ENCODE measurements at regions not wholly inside any gene's neighbourhood (a gene's known extent, or its start where the extent isn't known, plus 50 kb on each side); places are given as distances from the start of the nearest gene placed in this dataset.

DNA sequence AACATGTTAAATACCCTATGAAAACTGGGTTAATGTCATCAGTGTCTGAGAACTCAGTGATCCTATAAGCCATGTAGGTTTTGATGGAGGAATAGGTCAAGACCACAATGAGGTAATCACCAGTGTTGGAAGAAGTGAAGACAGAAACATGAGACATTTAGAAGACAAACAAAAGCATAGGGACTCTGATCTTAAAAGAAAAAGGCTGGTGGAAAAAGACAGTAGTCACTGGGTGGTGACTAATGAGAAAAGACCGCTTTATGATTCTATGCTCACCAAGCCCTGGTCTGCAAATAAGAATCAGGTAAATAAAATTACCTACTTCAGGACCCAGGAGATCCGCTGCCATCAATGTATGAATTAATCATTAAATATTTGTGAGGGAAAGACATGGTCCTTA, 271.9 kb downstream of the GPD2 start:
- no peak for DNase-seq
- no peaks in the 10 kb centered on the region for H3K9me3 ChIP-seq (ENCODE audit: control insufficient read depth in 1 of 2, low read length in 2 of 2)
- no peak overlapping the region for H3K4me3 ChIP-seq (ENCODE audit: low read length in 2 of 2)
- Mint-ChIP-seq H3K36me3 (no peaks in the 10 kb centered on the region), H3K4me3 (no peak overlapping the region), H3K27ac (no peak overlapping the region), H3K4me1 (no peaks in the 10 kb centered on the region), H3K9me3 (no peaks in the 10 kb centered on the region), H3K27me3 (peaks cover under 1% of the 10 kb centered on the region in 2 donors)
- intact Hi-C loops (cut with micrococcal nuclease), result no loop called here
- no peak overlapping the region for H3K27ac ChIP-seq (ENCODE audit: low read depth, low read length)
- H3K27me3 ChIP-seq (ENCODE audit: insufficient read depth, low read length), result no peaks in the 10 kb centered on the region
- no peaks in the 10 kb centered on the region for H3K36me3 ChIP-seq (ENCODE audit: insufficient read depth, low read length)
- no peaks in the 10 kb centered on the region for H3K4me1 ChIP-seq (ENCODE audit: insufficient read depth, low read length)
- ChIA-PET CTCF (ENCODE audit: partially characterized antibody) (no interaction called here), POLR2A (ENCODE audit: partially characterized antibody) (no interaction called here)

DNA sequence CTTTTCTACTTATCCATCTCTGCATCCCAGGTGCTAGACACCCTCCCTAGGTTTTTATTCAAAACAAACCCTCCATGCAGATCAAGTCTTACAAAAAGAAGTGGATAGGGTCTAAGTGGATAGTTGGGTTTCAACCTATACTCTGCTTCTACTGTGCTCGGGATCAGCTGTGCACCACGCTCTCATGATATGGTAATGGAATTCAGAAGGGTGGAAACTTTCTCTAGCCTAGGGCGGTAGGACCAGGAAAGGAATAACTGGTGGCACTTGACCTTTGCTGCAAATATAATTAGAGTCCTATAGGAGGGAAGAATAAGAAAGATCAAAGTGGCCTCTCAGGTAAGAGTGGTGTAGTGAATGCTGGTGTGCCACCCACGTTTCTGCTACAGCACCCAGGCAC, 272.9 kb downstream of the GPD2 start:
- Mint-ChIP-seq H3K4me3 (no peak overlapping the region), H3K27ac (no peak overlapping the region)

DNA sequence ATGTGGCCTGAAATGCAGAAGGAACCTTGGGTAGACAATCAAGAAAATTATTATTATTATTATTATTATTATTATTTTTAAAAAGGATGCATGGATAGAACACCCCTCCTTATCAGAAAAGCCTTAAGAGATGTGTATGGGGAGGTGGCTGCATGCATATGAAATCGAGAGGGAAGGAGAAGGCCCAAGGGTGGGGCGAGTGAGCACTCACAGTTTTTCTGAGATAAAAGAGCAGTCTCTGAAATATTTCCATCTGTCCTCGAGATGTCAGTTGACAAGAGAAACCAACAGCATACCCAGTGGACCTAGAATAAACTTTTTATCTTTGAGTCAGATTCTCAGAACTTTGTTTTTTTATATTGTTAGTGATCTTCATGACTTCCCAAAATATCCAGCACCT, 282.9 kb downstream of the GPD2 start:
- Mint-ChIP-seq H3K9me3 (peaks cover 0 to under 1% (median 0%) of the 10 kb centered on the region in 8 donors), H3K27me3 (peaks cover 4 to 5% of the 10 kb centered on the region in 2 donors), H3K4me3 (no peak overlapping the region), H3K4me1 (no peaks in the 10 kb centered on the region), H3K27ac (no peak overlapping the region), H3K36me3 (no peaks in the 10 kb centered on the region)
- no peak overlapping the region for H3K27ac ChIP-seq (ENCODE audit: low read depth, low read length)
- H3K36me3 ChIP-seq (ENCODE audit: insufficient read depth, low read length), result no peaks in the 10 kb centered on the region
- no peaks in the 10 kb centered on the region for H3K9me3 ChIP-seq (ENCODE audit: control insufficient read depth in 1 of 2, low read length in 2 of 2)
- ChIA-PET POLR2A (ENCODE audit: partially characterized antibody) (no interaction called here), CTCF (ENCODE audit: partially characterized antibody) (no interaction called here)
- no peak for DNase-seq
- intact Hi-C loops (cut with micrococcal nuclease), result no loop called here
- no peaks in the 10 kb centered on the region for H3K27me3 ChIP-seq (ENCODE audit: insufficient read depth, low read length)
- no peak overlapping the region for H3K4me3 ChIP-seq (ENCODE audit: low read length in 2 of 2)
- no peaks in the 10 kb centered on the region for H3K4me1 ChIP-seq (ENCODE audit: insufficient read depth, low read length)

More for the DNA sequence above, 272.9 kb downstream of the GPD2 start:
- ChIA-PET CTCF (ENCODE audit: partially characterized antibody) (no interaction called here), POLR2A (ENCODE audit: partially characterized antibody) (no interaction called here)
- Histone ChIP-seq H3K27me3 (ENCODE audit: insufficient read depth, low read length) (no peaks in the 10 kb centered on the region), H3K27ac (ENCODE audit: low read depth, low read length) (no peak overlapping the region), H3K36me3 (ENCODE audit: insufficient read depth, low read length) (no peaks in the 10 kb centered on the region), H3K4me1 (ENCODE audit: insufficient read depth, low read length) (no peaks in the 10 kb centered on the region), H3K9me3 (ENCODE audit: control insufficient read depth in 1 of 2, low read length in 2 of 2) (no peaks in the 10 kb centered on the region), H3K4me3 (ENCODE audit: low read length in 2 of 2) (no peak overlapping the region)
- intact Hi-C loops (cut with micrococcal nuclease), result no loop called here
- DNase-seq, result no peak
- Mint-ChIP-seq H3K9me3 (peaks cover 0 to 2% (median 0%) of the 10 kb centered on the region in 8 donors), H3K36me3 (no peaks in the 10 kb centered on the region), H3K4me1 (no peaks in the 10 kb centered on the region), H3K27me3 (peaks cover 4 to 5% of the 10 kb centered on the region in 2 donors)

DNA sequence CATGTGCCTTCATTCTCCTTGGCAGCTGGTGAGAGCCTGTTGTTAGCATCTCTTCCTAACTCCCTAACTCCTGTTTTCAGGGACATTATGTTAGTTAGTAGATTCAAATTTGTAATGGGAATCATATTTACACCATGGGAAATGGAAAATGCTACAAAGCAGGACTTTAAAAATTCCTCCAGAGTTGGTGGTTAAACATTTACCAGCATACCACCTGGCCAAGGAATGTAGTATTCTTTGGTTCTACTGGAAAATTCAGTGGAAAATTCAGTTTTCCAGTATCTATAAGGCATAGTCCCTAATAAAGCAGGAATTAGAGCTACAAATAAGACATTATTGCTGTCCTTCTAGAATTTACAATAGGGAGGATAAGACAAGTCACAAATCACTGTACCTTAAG, 291.7 kb downstream of the GPD2 start:
- H3K4me3 Mint-ChIP-seq, result no peak overlapping the region
- intact Hi-C loops (cut with micrococcal nuclease), result no loop called here
- ChIA-PET CTCF (ENCODE audit: partially characterized antibody) (no interaction called here), POLR2A (ENCODE audit: partially characterized antibody) (no interaction called here)
- Histone ChIP-seq H3K27me3 (ENCODE audit: insufficient read depth, low read length) (no peaks in the 10 kb centered on the region), H3K36me3 (ENCODE audit: insufficient read depth, low read length) (no peaks in the 10 kb centered on the region), H3K9me3 (ENCODE audit: control insufficient read depth in 1 of 2, low read length in 2 of 2) (no peaks in the 10 kb centered on the region), H3K27ac (ENCODE audit: low read depth, low read length) (no peak overlapping the region), H3K4me3 (ENCODE audit: low read length in 2 of 2) (no peak overlapping the region), H3K4me1 (ENCODE audit: insufficient read depth, low read length) (no peaks in the 10 kb centered on the region)
- H3K27me3 Mint-ChIP-seq, result peaks cover 3 to 5% of the 10 kb centered on the region in 2 donors
- no peaks in the 10 kb centered on the region for H3K4me1 Mint-ChIP-seq
- no peaks in the 10 kb centered on the region for H3K36me3 Mint-ChIP-seq
- H3K27ac Mint-ChIP-seq, result no peak overlapping the region
- DNase-seq, result no peak
- H3K9me3 Mint-ChIP-seq, result peaks cover 0 to 2% (median 0%) of the 10 kb centered on the region in 8 donors

DNA sequence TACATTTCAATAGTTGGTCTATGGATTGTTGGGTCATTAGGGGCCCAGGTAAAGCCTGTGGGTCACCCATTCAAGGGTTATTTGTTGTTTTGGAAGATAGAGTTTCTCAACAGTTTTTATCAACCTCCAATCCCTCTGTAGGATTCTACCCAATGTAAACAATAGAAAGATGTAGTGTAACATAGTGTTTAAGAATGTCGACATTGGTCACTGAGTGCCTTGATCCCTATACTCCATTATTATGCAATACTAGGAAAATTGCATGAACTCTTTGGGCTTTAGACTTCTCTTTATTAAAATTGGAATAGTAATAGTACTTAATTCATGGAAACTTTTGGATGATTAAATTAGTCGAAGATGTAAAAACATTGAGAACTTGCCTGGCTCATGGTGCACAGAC, 292.1 kb downstream of the GPD2 start:
- ChIA-PET CTCF (ENCODE audit: partially characterized antibody) (no interaction called here), POLR2A (ENCODE audit: partially characterized antibody) (no interaction called here)
- no peak overlapping the region for H3K27ac ChIP-seq (ENCODE audit: low read depth, low read length)

DNA sequence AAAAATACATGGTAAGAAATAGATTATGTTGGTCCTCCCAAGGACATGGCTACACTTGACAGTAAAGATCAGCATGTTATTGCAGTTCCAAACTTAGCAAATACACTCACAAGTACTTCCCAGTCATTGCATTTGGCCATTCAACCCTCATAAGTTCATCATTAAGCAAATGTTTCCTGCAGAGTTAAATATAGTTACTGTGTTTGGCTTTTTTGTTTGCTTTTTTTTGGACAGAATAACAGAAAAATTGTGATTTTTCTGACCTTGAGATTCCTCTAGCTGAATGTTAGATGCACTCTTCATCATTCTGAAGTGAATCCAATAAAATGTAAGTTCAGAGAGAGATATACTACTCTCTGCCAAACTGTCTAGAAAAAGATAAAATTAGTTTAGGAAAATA, 295.3 kb downstream of the GPD2 start:
- no peaks in the 10 kb centered on the region for H3K36me3 Mint-ChIP-seq
- no peak overlapping the region for H3K4me3 Mint-ChIP-seq
- H3K9me3 ChIP-seq (ENCODE audit: control insufficient read depth in 1 of 2, low read length in 2 of 2), result no peaks in the 10 kb centered on the region
- H3K4me1 Mint-ChIP-seq, result no peaks in the 10 kb centered on the region
- H3K36me3 ChIP-seq (ENCODE audit: insufficient read depth, low read length), result no peaks in the 10 kb centered on the region
- H3K4me1 ChIP-seq (ENCODE audit: insufficient read depth, low read length), result no peaks in the 10 kb centered on the region
- intact Hi-C loops (cut with micrococcal nuclease), result no loop called here
- CTCF ChIA-PET (ENCODE audit: partially characterized antibody), result interaction anchor here (0.6 kb wide), 1 partner anchor 396 kb away, joined by 5 read pairs; no protein-coding TSS in a partner anchor
- H3K27ac ChIP-seq (ENCODE audit: low read depth, low read length), result no peak overlapping the region
- peaks cover 0 to 2% (median 0%) of the 10 kb centered on the region in 8 donors for H3K9me3 Mint-ChIP-seq
- H3K27me3 ChIP-seq (ENCODE audit: insufficient read depth, low read length), result no peaks in the 10 kb centered on the region
- POLR2A ChIA-PET (ENCODE audit: partially characterized antibody), result no interaction called here
- H3K27me3 Mint-ChIP-seq, result no peaks in the 10 kb centered on the region
- H3K27ac Mint-ChIP-seq, result no peak overlapping the region
- no peak for DNase-seq
- no peak overlapping the region for H3K4me3 ChIP-seq (ENCODE audit: low read length in 2 of 2)

More for the DNA sequence above, 292.1 kb downstream of the GPD2 start:
- no peak overlapping the region for H3K4me3 Mint-ChIP-seq
- H3K27me3 Mint-ChIP-seq, result peaks cover 3 to 5% of the 10 kb centered on the region in 2 donors
- H3K4me1 Mint-ChIP-seq, result no peaks in the 10 kb centered on the region
- no peaks in the 10 kb centered on the region for H3K27me3 ChIP-seq (ENCODE audit: insufficient read depth, low read length)
- no peaks in the 10 kb centered on the region for H3K4me1 ChIP-seq (ENCODE audit: insufficient read depth, low read length)
- H3K36me3 Mint-ChIP-seq, result no peaks in the 10 kb centered on the region
- peaks cover 0 to 2% (median 0%) of the 10 kb centered on the region in 8 donors for H3K9me3 Mint-ChIP-seq
- no peak overlapping the region for H3K27ac Mint-ChIP-seq
- no peak overlapping the region for H3K4me3 ChIP-seq (ENCODE audit: low read length in 2 of 2)
- no peaks in the 10 kb centered on the region for H3K36me3 ChIP-seq (ENCODE audit: insufficient read depth, low read length)
- no peaks in the 10 kb centered on the region for H3K9me3 ChIP-seq (ENCODE audit: control insufficient read depth in 1 of 2, low read length in 2 of 2)
- intact Hi-C loops (cut with micrococcal nuclease), result no loop called here
- DNase-seq, result no peak

DNA sequence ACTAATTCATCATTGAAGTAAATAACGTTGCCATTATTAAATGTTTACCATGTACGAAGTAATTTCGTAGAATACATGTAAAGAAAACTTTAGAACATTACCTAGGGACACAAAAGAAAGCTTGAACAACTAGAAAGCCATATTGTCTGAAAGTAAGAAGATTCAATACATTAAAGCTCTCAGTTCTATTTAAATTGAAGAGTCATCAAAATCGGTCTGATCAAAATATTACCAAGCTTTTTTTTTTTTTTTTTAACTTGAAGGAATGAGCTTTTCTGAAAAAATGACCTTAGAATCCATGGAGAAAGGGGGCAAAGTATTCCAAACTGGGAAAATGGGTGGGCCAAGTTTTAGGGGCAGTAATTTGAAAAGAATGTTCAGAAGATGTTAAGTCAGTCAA, 300.8 kb downstream of the GPD2 start:
- Histone ChIP-seq H3K9me3 (ENCODE audit: control insufficient read depth in 1 of 2, low read length in 2 of 2) (no peaks in the 10 kb centered on the region), H3K27me3 (ENCODE audit: insufficient read depth, low read length) (no peaks in the 10 kb centered on the region), H3K27ac (ENCODE audit: low read depth, low read length) (no peak overlapping the region), H3K4me3 (ENCODE audit: low read length in 2 of 2) (no peak overlapping the region), H3K36me3 (ENCODE audit: insufficient read depth, low read length) (no peaks in the 10 kb centered on the region), H3K4me1 (ENCODE audit: insufficient read depth, low read length) (no peaks in the 10 kb centered on the region)
- ChIA-PET CTCF (ENCODE audit: partially characterized antibody) (no interaction called here), POLR2A (ENCODE audit: partially characterized antibody) (no interaction called here)
- Mint-ChIP-seq H3K9me3 (no peaks in the 10 kb centered on the region), H3K4me3 (no peak overlapping the region), H3K27ac (no peak overlapping the region), H3K36me3 (no peaks in the 10 kb centered on the region), H3K27me3 (peaks cover 0 to 1% of the 10 kb centered on the region in 2 donors), H3K4me1 (no peaks in the 10 kb centered on the region)
- intact Hi-C loops (cut with micrococcal nuclease), result no loop called here
- no peak for DNase-seq

DNA sequence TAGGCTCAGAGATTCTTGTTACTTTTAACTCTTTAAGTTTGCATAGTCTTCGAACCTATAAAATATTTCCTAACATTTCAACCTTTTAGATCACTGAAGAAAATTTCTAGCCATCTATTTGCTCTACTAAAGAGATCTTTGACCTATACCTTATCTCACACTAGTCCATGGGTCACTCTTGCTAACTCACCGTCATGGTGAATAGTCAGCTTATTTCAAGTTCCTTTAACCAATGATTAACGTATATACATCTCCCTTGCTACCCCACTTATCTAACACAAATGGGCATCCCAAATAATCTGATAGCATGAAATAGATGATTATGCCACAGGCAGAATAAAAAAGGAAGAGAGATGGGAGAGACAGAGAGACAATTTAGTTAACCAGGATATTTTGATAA, 303.1 kb downstream of the GPD2 start:
- ChIA-PET POLR2A (ENCODE audit: partially characterized antibody) (no interaction called here), CTCF (ENCODE audit: partially characterized antibody) (no interaction called here)
- H3K27ac ChIP-seq (ENCODE audit: low read depth, low read length), result no peak overlapping the region
- no peak overlapping the region for H3K4me3 ChIP-seq (ENCODE audit: low read length in 2 of 2)
- no peaks in the 10 kb centered on the region for H3K36me3 ChIP-seq (ENCODE audit: insufficient read depth, low read length)
- Mint-ChIP-seq H3K4me3 (no peak overlapping the region), H3K4me1 (no peaks in the 10 kb centered on the region), H3K27me3 (peaks cover 0 to 1% of the 10 kb centered on the region in 2 donors), H3K9me3 (peaks cover 0 to 2% (median 0%) of the 10 kb centered on the region in 8 donors), H3K36me3 (no peaks in the 10 kb centered on the region), H3K27ac (no peak overlapping the region)
- intact Hi-C loops (cut with micrococcal nuclease), result no loop called here
- DNase-seq, result no peak
- H3K27me3 ChIP-seq (ENCODE audit: insufficient read depth, low read length), result no peaks in the 10 kb centered on the region
- no peaks in the 10 kb centered on the region for H3K4me1 ChIP-seq (ENCODE audit: insufficient read depth, low read length)
- no peaks in the 10 kb centered on the region for H3K9me3 ChIP-seq (ENCODE audit: control insufficient read depth in 1 of 2, low read length in 2 of 2)
